GDM1 (cell line): ENCODE measurements at regions not wholly inside any gene's neighbourhood (a gene's known extent, or its start where the extent isn't known, plus 50 kb on each side); places are given as distances from the start of the nearest gene placed in this dataset.

ENCODE experiments used
- DNase-seq: peaks from one replicate; lab custom pipeline; 2025; lab: John Stamatoyannopoulos, UW

DNA sequence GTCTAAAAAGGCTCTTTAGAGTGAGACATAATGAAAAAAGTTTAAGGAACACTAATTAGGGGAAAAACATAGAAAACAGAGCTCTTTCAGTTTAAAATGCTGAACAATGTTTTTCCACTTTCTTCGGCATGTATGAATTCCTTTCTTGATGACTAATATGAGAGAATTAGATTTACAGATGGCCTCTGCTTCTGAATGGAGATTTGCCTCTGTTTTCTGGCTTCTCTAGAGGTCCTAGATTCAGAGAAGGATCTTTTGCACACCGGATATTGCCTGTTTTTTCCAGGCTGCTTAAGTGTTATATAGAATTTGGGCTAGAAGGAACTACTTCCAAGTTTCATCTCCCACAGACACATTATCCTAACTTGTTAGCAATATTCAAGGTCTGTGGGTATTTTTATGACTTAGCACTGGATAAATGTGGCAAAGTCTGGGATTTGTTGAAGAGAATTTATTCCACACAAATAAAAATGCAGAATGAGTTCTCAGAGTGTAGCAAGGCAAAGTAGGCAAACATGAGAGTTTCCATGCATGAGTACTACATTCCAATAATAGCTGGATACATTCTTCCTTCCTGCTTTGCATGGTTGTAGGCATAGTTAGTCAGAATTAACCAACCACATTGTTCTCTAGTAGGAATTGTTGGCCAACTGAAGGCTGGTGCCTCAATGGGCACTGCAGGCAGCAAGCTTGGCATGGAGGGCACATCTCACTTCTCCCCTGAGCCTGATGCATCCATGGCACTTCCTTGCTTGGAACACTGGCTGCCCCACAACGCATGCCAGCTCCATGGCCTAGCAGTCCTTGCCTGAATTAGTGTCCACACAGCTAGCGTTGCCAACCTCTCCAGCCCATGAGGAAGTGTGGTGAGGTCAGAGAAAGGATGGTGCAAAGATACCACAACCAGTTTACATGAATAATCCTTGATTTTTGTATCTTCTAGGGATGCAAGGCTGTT is 224.2 kb downstream of the CLIC5 start:
- no peak for DNase-seq

DNA sequence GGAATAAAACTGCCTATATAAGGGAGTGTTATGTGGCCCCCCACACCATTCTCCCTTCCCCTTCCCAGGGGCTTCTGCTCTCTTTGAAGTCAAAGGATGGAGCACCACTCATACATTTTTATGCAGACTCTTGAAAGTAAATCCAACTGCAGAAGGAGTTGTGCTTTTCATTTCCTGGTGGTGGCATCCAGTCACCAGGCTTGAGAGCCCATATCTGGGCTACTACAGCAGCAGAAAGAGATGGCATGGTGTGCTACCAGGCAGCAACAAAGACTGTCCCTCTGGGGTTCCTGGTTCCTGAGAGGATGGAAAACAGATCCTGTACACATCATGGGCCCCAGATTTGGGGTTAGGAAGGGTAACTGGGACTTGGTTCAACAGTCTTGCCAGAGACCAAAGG is 226.4 kb downstream of the CLIC5 start:
- DNase-seq = no peak

GRCh38 chr6:45787384-45787783 is 228.3 kb downstream of the CLIC5 start:
- DNase-seq = no peak

DNA sequence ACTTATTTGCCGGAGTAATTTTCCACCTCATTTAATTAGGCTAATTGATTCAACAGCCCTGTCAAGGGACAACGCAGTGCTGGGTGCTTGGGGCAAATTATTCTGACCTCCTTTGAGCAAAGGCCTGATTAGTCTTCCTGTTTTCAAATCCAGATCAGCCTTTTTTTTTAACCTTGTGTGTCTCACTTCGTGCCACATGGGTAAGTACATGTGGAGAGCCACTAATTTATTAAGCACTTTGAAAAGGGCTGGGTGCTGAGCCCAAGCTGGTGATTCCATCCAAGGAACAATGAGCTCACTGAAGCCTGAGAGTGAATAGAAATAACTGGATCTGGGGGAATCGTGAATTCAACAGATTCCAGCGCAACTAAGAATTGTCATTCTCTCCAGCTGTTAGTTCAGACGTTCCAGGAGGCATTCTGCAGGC is 229.3 kb downstream of the CLIC5 start:
- DNase-seq = no peak

DNA sequence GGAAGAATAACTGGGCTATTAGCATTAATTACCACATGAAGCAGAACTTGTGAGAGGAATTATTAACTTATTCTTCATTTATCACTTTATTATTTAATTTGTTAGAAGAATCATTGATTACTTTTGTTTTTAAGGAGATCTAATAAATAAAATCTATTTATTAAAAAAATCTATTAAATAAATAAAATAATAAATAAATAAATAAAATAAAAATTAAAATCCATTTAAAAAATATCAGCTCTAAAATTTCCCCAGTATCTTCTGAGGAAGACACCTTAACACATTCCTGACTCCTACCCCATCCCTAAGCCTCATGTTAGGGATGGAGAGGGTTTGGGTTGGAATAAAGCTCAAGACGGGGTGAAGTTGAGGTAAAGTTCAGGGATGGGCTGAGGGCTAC is 231.4 kb downstream of the CLIC5 start:
- DNase-seq = no peak

DNA sequence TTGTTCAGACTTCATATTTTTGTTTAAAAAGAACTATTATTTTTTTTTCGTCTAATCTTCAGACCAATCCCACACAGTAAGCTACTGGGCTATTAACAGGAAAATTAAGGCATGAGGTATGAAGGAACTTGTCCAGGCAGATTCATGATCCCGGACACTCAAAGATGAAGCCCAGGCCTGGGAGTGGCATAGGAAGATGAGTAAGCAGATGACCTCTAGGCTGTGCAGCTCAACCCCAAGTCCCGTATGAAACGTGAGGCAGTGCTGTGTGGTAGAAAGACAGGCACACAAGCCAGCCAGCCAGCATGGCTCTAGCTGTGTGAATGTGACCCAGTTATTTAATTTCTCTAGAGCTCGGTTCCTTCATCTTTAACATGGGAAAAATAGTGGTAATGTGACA is 231.9 kb downstream of the CLIC5 start:
- no peak for DNase-seq

- DNase-seq = no peak
These were observed 233.8 kb downstream of the CLIC5 start for GRCh38 chr6:45781890-45782289.

DNA sequence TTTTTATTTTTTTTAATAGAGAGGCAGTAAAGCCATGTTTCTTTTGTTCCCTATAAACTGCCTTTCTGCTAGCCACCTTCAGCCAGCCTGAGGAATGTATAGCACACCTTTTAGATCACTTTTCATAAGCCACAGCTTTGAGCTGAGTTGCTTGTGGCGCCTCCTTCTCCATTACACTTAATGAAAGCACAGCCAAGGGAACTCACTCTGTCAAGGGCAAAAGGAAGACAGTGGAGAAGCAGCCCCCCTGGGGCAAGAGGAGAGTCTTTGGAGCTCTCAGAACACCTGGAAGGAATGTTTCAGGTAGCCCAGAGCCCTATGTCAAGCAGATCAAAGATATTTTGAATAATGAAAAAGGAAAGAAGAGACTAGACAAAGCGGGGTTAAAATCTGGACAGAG is 235.1 kb downstream of the CLIC5 start:
- no peak for DNase-seq

GRCh38 chr6:45775026-45775697 is 240.5 kb downstream of the CLIC5 start:
- DNase-seq = no peak

DNA sequence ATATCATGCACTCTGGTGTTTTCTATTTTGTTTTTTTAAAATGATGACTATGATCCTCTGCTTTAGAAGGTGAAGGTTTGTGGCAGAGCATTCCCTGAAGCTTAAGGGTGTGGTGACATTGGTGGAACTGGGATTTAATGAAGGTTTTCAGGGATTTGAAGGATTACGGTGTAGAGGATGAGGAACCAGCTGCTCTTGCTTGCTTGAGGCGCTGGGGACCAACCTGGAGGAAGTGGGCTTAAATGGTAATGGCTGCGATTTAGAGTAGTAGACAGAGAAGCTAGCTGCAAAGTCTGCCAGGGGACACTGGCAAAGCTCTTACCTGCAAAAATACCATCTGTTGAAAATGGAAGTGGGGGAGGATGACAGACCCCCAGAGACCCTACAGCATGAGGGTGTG is 241.8 kb downstream of the CLIC5 start:
- DNase-seq = no peak

GRCh38 chr6:45772886-45773495 is 242.7 kb downstream of the CLIC5 start:
- no peak for DNase-seq

DNA sequence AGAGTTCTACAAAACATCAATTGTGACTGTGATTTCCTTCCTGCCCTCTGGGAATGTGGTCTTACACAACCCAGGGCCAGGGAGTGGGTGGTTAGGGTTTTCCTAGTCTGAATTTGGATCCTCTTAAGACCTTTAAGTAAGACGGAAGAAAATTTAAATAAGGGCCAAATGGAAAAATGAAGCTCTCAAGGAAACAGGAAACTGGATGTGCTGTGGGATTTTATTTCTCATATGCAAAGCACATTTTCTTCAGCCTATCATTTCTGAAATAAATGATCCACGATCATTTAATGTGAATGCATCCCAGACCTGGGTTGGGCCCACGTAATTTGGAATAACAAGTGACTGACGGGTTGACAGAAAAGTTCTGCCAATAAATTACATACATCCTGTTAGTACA is 243.6 kb downstream of the CLIC5 start:
- no peak for DNase-seq

- no peak for DNase-seq
These were observed 252.4 kb downstream of the CLIC5 start for GRCh38 chr6:45763281-45763680.

GRCh38 chr6:45759472-45759810 is 256.2 kb downstream of the CLIC5 start:
- DNase-seq = no peak

DNA sequence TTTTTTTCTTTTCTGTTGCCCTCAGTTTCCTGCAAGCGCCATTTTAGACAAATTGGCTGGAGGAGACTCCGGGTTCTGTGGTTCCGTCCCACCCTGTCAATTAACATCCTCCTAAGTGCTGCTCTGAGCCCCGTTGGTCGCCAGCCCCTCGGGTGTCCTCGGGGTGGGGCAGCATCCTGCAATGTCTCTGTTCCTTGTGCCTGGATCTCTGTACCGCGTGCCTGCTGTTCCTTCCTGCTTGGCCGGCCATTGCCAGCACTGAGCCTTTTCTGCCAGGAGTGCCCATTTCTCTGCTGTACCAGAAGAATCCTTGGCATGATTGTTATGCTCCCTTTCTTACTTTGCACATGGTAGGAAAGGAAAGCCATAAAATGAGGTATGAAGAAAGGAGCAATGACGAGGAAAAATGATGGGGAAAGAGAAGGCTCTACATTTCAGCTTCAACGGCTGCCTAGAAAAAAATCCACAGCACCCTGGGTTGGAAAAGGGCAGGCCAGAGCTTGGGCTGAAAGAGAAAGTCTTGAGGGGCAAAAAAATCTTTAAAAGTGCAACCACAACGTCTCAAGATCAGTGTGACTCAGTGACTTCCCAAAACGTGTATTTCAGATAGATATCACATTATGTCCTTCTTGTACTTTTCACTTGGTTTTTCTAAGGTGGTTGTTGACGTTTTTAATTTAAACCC is 256.7 kb downstream of the CLIC5 start:
- no peak for DNase-seq

DNA sequence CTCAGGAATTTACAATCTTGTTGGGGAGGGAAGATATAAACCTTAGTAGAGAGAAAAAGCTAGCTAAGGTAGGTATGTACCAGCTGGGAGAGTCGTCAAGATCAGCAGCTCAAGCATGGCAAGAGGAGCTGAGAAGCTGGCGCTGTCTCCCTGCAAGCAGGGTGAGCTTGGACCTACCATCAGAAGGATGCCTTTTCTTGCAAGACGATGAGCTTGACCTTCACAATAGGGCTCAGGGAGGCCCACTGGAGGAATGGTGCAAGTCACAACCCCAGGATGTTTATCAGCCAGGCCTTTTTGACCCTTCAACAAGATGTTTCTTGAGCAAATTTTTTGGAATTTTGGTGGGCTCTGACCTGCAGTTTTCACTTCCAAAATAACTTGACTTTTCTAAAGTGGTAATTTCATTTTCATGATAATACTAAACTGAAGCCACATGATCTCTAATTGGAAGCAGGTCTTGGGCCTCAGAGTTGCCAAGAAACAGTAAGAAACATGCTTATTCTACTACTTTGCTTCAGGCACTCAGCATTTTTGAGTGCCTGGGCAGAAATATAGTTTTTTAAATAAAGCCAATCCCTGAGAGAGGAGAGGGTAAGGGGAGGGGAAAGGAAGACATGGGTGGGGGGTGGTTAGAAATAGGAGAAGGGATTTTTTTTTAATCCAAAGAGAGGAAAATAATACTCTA is 258.1 kb downstream of the CLIC5 start:
- DNase-seq = no peak

- DNase-seq = no peak
These were observed 259.1 kb downstream of the CLIC5 start for GRCh38 chr6:45756606-45757005.

GRCh38 chr6:45754432-45754831 is 261.2 kb downstream of the CLIC5 start:
- no peak for DNase-seq

DNA sequence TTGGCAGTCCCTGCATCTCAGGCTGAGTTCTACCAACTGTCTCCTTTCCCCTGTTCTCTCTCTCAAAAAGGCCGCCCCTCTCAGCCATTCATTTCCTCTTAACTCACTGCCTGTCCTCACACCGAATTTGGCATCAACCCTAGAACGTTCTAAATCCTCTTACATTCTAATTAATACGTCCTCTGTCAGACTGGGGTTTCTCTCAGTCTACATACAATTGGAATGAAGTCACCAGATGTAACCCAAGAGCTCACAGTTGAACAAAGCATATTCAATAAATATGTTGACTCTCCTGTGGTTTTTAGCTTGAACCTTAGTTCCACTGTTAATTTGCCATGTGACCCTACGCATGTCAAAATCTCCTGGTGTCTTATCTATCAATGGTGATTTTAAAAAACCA is 269.6 kb downstream of the CLIC5 start:
- no peak for DNase-seq

GRCh38 chr6:45743028-45743615 is 272.5 kb downstream of the CLIC5 start:
- DNase-seq = no peak

DNA sequence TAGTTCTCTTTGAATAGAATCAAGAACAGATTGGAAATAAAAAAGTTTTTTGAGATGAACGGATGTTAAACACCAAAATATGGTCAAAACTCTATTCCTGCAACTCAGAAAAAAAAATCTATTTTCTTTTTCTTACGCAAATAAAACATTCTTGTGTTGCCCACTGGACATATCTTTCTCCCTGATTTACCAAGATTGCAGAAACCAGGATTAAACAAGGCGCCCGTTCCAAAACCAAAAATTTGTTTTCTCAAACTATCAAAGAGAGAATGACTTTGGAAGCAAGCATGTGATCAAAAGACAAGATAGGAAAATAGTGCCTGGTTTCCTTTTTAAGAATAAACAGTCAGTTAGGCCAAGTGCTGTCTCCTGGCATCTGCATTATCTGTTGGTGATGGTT is 273.1 kb downstream of the CLIC5 start:
- DNase-seq = no peak
